CD4-positive, alpha-beta T cell (primary cell): ENCODE measurements at regions not wholly inside any gene's neighbourhood (a gene's known extent, or its start where the extent isn't known, plus 50 kb on each side); places are given as distances from the start of the nearest gene placed in this dataset.

Experiments
- ATAC-seq: fragments of 200-7000 bp; cut with Tn5 transposase; one replicate; pipeline ENCODE4 v1.10.0; 2022; ENCODE audit warnings: mild to moderate bottlenecking; ENCODE audit not compliant: poor library complexity
- CTCF ChIA-PET: fragments of 350-600 bp; sonication (Branson Sonifier 250); formaldehyde crosslinking; loops from one replicate; lab custom pipeline; 2021; ENCODE audit warnings: antibody characterized with exemption, inconsistent platforms; lab: Charles Lee
- POLR2A ChIA-PET: fragments of 350-600 bp; sonication (Branson Sonifier 250); formaldehyde crosslinking; loops from one replicate; lab custom pipeline; 2021; ENCODE audit warnings: antibody characterized with exemption, inconsistent platforms; lab: Charles Lee
- DNase-seq, 14 experiments: peaks; one replicate each; pipeline ENCODE4 v3.0.0-alpha.2; 2013 to 2020; ENCODE audit warnings: mixed read lengths in 2 of 14
- H3K27ac ChIP-seq, 2 donors: one replicate each; pipeline versions ENCODE4 v1.5.1 to v1.7.0; 2013; ENCODE audit warnings: low read length in 2 of 2, low read depth in 1 of 2, mild to moderate bottlenecking in 1 of 2
- H3K27me3 ChIP-seq, 2 experiments: 1 replicate in 1 of 2; 2 replicates in 1 of 2; pipeline versions ENCODE4 v1.6.1 to v1.7.0; 2013; ENCODE audit warnings: low read length in 2 of 2, control low read depth in 1 of 2, mild to moderate bottlenecking in 1 of 2, moderate library complexity in 1 of 2; ENCODE audit not compliant: insufficient read depth in 2 of 2, control insufficient read depth in 1 of 2
- H3K36me3 ChIP-seq: one replicate; pipeline ENCODE4 v1.6.1; 2013; ENCODE audit warnings: low read length, control low read depth; ENCODE audit not compliant: insufficient read depth
- H3K4me1 ChIP-seq: one replicate; pipeline ENCODE4 v1.6.1; 2013; ENCODE audit warnings: low read length, control low read depth; ENCODE audit not compliant: insufficient read depth
- H3K4me3 ChIP-seq: one replicate; pipeline ENCODE4 v1.5.1; 2013; ENCODE audit warnings: mild to moderate bottlenecking, low read length, moderate library complexity
- H3K9me3 ChIP-seq, 2 experiments: 1 replicate in 1 of 2; 2 replicates in 1 of 2; pipeline versions ENCODE4 v1.6.1 to v1.7.0; 2013; ENCODE audit warnings: low read length in 2 of 2, mild to moderate bottlenecking in 2 of 2, control low read depth in 1 of 2, moderate library complexity in 1 of 2; ENCODE audit not compliant: control insufficient read depth in 1 of 2, insufficient read depth in 1 of 2
- H3K27ac Mint-ChIP-seq: one replicate; pipeline ENCODE4 v1.8.0; 2020; ENCODE audit warnings: mixed read lengths
- H3K27me3 Mint-ChIP-seq: one replicate; pipeline ENCODE4 v1.8.0; 2021; ENCODE audit warnings: mixed read lengths
- H3K36me3 Mint-ChIP-seq: one replicate; pipeline ENCODE4 v1.8.0; 2021; ENCODE audit warnings: low read depth, mixed read lengths
- H3K4me1 Mint-ChIP-seq: one replicate; pipeline ENCODE4 v1.8.0; 2021; ENCODE audit warnings: low read depth, mixed read lengths
- H3K4me3 Mint-ChIP-seq: one replicate; pipeline ENCODE4 v1.8.0; 2020; ENCODE audit warnings: mild to moderate bottlenecking, mixed read lengths
- H3K9me3 Mint-ChIP-seq: one replicate; pipeline ENCODE4 v1.8.0; 2020; ENCODE audit warnings: mixed read lengths
- CTCF ChIP-seq: fragments of 200-600 bp; IDR thresholded peaks from one replicate; pipeline ENCODE4 v1.8.0; 2022; ENCODE audit warnings: antibody characterized with exemption, mild to moderate bottlenecking
- intact Hi-C, 2 experiments: fragments of 100-400 bp; cut with DNase I in 1 of 2; cut with micrococcal nuclease in 1 of 2; formaldehyde crosslinking; loops; one replicate each; pipeline versions ENCODE4 v1.15.1 to v1.9.0; 2023 to 2025; cut with DNase I, micrococcal nuclease

- Histone ChIP-seq H3K4me3 (no peak overlapping the region), H3K36me3 (no peaks in the 10 kb centered on the region), H3K9me3 (no peaks in the 10 kb centered on the region), H3K27ac (no peak overlapping the region), H3K4me1 (no peaks in the 10 kb centered on the region), H3K27me3 (no peaks in the 10 kb centered on the region)
- ATAC-seq (no peak), DNase-seq (no peak)
- ChIA-PET CTCF (no interaction called here), POLR2A (no interaction called here)
- H3K36me3 Mint-ChIP-seq, result no peaks in the 10 kb centered on the region
- TF ChIP-seq CTCF, result no peak
- H3K27ac Mint-ChIP-seq, result no peak overlapping the region
- H3K4me1 Mint-ChIP-seq, result no peaks in the 10 kb centered on the region
- no peaks in the 10 kb centered on the region for H3K27me3 Mint-ChIP-seq
- H3K4me3 Mint-ChIP-seq, result no peak overlapping the region
- intact Hi-C loops, result no loop called here
- no peaks in the 10 kb centered on the region for H3K9me3 Mint-ChIP-seq
Observed at GRCh38 chr6:104606361-104606760, 253.4 kb downstream of the HACE1 start.

DNA sequence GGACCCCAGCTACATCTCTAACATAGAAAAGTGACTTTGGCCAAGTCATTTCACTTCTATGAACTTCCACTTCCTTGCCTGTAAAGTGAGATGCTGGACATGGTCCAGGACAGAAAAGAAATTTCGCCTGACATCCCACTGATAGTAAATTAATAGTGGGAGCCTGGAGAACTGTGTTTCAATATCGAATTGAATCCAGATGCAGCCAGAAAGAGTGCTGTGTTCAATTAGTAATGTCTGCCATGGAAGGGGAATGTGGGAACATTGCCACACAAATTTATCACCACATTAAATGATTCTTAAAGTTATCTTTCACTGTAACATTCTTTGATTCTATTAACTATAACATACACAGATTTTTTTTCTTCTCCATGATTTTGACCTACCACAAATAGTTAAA is 255.0 kb downstream of the HACE1 start:
- H3K27ac Mint-ChIP-seq, result no peak overlapping the region
- H3K4me1 Mint-ChIP-seq, result no peaks in the 10 kb centered on the region
- Histone ChIP-seq H3K4me1 (no peaks in the 10 kb centered on the region), H3K27ac (no peak overlapping the region), H3K4me3 (no peak overlapping the region), H3K9me3 (no peaks in the 10 kb centered on the region), H3K27me3 (no peaks in the 10 kb centered on the region), H3K36me3 (no peaks in the 10 kb centered on the region)
- POLR2A ChIA-PET, result no interaction called here
- H3K27me3 Mint-ChIP-seq, result no peaks in the 10 kb centered on the region
- intact Hi-C loops, result no loop called here
- DNase-seq, result no peak
- H3K36me3 Mint-ChIP-seq, result no peaks in the 10 kb centered on the region
- ATAC-seq, result no peak
- no peak overlapping the region for H3K4me3 Mint-ChIP-seq
- no peaks in the 10 kb centered on the region for H3K9me3 Mint-ChIP-seq
- CTCF ChIA-PET, result interaction anchor here (1.2 kb wide), 1 partner anchor 10 kb away, joined by 3 read pairs; no protein-coding TSS in a partner anchor
- TF ChIP-seq CTCF, result no peak

DNA sequence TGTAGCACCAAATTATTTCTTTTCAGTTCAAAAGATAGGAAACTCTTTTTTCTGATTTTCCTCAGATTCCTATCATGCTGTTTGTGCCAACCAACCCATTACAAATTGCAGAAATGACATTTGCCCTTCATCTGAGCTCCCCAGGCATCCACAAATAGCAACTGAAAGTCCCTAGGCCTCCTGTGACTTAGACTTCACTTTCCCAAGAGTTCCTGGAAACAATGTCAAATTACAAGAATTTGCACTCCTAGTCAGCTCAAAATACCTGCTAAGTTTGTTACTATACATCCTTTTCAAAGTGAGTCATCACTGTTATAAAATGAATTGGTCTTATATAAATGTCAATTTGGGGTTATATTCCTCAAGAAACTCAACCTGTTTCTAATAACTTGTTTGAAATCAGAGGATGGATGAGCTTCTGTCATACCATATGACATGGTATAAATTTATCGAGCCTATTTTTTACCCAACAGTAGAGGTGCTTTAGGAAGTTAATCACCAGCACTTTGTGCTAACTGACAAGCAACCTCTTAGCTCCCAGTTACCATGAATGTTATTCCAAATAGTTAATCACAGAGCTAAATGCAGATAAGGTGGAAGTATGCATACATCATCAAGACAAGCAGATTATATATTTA is 256.5 kb downstream of the HACE1 start:
- Mint-ChIP-seq H3K36me3 (no peaks in the 10 kb centered on the region), H3K4me1 (no peaks in the 10 kb centered on the region), H3K27ac (no peak overlapping the region), H3K9me3 (no peaks in the 10 kb centered on the region), H3K4me3 (no peak overlapping the region), H3K27me3 (no peaks in the 10 kb centered on the region)
- ATAC-seq (no peak), DNase-seq (no peak)
- no peak overlapping the region for H3K4me3 ChIP-seq
- H3K36me3 ChIP-seq, result no peaks in the 10 kb centered on the region
- H3K27me3 ChIP-seq, result no peaks in the 10 kb centered on the region
- H3K4me1 ChIP-seq, result no peaks in the 10 kb centered on the region
- intact Hi-C loops, result no loop called here
- no peaks in the 10 kb centered on the region for H3K9me3 ChIP-seq
- CTCF ChIA-PET, result interaction anchor here (0.5 kb wide), 1 partner anchor 298 kb away, joined by 4 read pairs; no protein-coding TSS in a partner anchor
- TF ChIP-seq CTCF, result no peak
- POLR2A ChIA-PET, result no interaction called here
- no peak overlapping the region for H3K27ac ChIP-seq
